ENCODE measurements at regions not wholly inside any gene's neighbourhood (a gene's known extent, or its start where the extent isn't known, plus 50 kb on each side); places are given as distances from the start of the nearest gene placed in this dataset.

DNA sequence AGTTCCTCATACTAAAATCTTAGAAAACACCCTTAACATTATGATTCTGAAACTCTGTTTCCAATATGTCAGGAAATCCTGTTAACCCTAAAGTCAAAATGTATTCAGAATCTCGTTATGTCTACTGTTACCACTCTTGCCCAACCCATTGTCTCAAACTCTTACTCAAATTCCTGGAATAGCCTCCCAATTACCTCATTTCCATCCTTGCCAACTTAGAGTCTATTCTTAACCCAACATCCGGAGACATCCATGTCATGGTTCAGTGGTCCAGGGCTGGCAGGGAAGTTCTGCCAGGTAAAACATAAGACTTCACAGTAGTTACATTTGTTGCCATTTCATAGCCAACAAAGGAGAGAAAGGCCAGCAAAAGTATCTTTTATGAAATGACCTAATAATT is 593.9 kb downstream of the PYDC2 start:
- H3K36me3 ChIP-seq (ENCODE audit: insufficient read depth, low read length) = no peaks in the 10 kb centered on the region
- H3K4me3 ChIP-seq (ENCODE audit: insufficient read depth, low read depth, low read length) = no peak overlapping the region
- FAIRE-seq (no peak), DNase-seq (ENCODE audit: low read depth) (peak; percentile 70)
- no peak overlapping the region for H3K9ac ChIP-seq (ENCODE audit: low read length)
- Mint-ChIP-seq H3K27ac (ENCODE audit: unreplicated experiment) (peak overlapping the region; percentile 60), H3K4me3 (ENCODE audit: unreplicated experiment) (no peak overlapping the region), H3K4me1 (ENCODE audit: low read depth, unreplicated experiment) (peaks cover 6% of the 10 kb centered on the region), H3K36me3 (ENCODE audit: low read depth, unreplicated experiment) (no peaks in the 10 kb centered on the region), H3K27me3 (ENCODE audit: low read depth, unreplicated experiment) (no peaks in the 10 kb centered on the region), H3K9me3 (ENCODE audit: unreplicated experiment) (peaks cover 2% of the 10 kb centered on the region)
- peak overlapping the region; percentile 36 for H3K4me2 ChIP-seq (ENCODE audit: low read length)
- peaks cover 5% of the 10 kb centered on the region for H3K4me1 ChIP-seq (ENCODE audit: insufficient read depth, low read length)
- peak overlapping the region; percentile 24 for H2AFZ ChIP-seq (ENCODE audit: low read depth, low read length)
- H3K9me3 ChIP-seq (ENCODE audit: insufficient read depth, low read depth, low read length) = no peaks in the 10 kb centered on the region
- no peaks in the 10 kb centered on the region for H4K20me1 ChIP-seq (ENCODE audit: insufficient read depth, low read length)
- H3K79me2 ChIP-seq (ENCODE audit: insufficient read depth, low read length) = no peaks in the 10 kb centered on the region
- no peaks in the 10 kb centered on the region for H3K27me3 ChIP-seq (ENCODE audit: insufficient read depth, low read length)
- TF ChIP-seq, protein P1, sequence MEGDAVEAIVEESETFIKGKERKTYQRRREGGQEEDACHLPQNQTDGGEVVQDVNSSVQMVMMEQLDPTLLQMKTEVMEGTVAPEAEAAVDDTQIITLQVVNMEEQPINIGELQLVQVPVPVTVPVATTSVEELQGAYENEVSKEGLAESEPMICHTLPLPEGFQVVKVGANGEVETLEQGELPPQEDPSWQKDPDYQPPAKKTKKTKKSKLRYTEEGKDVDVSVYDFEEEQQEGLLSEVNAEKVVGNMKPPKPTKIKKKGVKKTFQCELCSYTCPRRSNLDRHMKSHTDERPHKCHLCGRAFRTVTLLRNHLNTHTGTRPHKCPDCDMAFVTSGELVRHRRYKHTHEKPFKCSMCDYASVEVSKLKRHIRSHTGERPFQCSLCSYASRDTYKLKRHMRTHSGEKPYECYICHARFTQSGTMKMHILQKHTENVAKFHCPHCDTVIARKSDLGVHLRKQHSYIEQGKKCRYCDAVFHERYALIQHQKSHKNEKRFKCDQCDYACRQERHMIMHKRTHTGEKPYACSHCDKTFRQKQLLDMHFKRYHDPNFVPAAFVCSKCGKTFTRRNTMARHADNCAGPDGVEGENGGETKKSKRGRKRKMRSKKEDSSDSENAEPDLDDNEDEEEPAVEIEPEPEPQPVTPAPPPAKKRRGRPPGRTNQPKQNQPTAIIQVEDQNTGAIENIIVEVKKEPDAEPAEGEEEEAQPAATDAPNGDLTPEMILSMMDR (IDR thresholded peaks at IDR 0.05; ENCODE audit: insufficient read depth, low read depth, low read length) = no peak
- no peak for TF ChIP-seq EZH2 (IDR thresholded peaks at IDR 0.05; ENCODE audit: insufficient read depth, low read length)
- no peak overlapping the region for H3K27ac ChIP-seq (ENCODE audit: low read depth, low read length)

DNA sequence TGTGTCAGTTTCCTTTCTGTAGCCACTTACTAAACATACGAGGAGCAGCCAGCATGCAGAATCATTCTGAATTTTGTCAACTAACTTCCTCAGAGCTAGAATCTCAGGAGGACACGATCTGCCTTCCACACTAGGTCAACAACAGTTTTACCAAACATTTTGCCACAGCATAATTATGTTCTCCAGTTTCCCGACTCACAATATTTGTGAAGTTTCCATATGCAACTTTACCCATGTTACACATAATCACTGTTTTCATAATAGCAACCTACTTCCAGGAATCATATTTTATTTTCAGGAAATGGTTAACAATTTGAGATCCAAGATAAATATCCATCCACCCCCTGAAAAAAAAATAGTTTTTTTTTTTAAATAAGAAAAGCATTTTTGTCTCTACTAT is 595.0 kb downstream of the PYDC2 start:
- no peak overlapping the region for H3K4me3 ChIP-seq (ENCODE audit: insufficient read depth, low read depth, low read length)
- no peaks in the 10 kb centered on the region for H3K79me2 ChIP-seq (ENCODE audit: insufficient read depth, low read length)
- H2AFZ ChIP-seq (ENCODE audit: low read depth, low read length) = no peak overlapping the region
- no peak for TF ChIP-seq EZH2 (IDR thresholded peaks at IDR 0.05; ENCODE audit: insufficient read depth, low read length)
- TF ChIP-seq, protein P1 (IDR thresholded peaks at IDR 0.05; ENCODE audit: insufficient read depth, low read depth, low read length) = no peak
- no peaks in the 10 kb centered on the region for H3K36me3 Mint-ChIP-seq (ENCODE audit: low read depth, unreplicated experiment)
- no peak overlapping the region for H3K9ac ChIP-seq (ENCODE audit: low read length)
- H4K20me1 ChIP-seq (ENCODE audit: insufficient read depth, low read length) = no peaks in the 10 kb centered on the region
- H3K4me3 Mint-ChIP-seq (ENCODE audit: unreplicated experiment) = no peak overlapping the region
- no peaks in the 10 kb centered on the region for H3K27me3 Mint-ChIP-seq (ENCODE audit: low read depth, unreplicated experiment)
- peaks cover 2% of the 10 kb centered on the region for H3K9me3 Mint-ChIP-seq (ENCODE audit: unreplicated experiment)
- H3K4me1 Mint-ChIP-seq (ENCODE audit: low read depth, unreplicated experiment) = peaks cover 6% of the 10 kb centered on the region
- peaks cover 5% of the 10 kb centered on the region for H3K4me1 ChIP-seq (ENCODE audit: insufficient read depth, low read length)
- no peaks in the 10 kb centered on the region for H3K9me3 ChIP-seq (ENCODE audit: insufficient read depth, low read depth, low read length)
- no peaks in the 10 kb centered on the region for H3K27me3 ChIP-seq (ENCODE audit: insufficient read depth, low read length)
- H3K27ac Mint-ChIP-seq (ENCODE audit: unreplicated experiment) = no peak overlapping the region
- no peak overlapping the region for H3K27ac ChIP-seq (ENCODE audit: low read depth, low read length)
- H3K36me3 ChIP-seq (ENCODE audit: insufficient read depth, low read length) = no peaks in the 10 kb centered on the region
- DNase-seq (ENCODE audit: low read depth) = no peak
- no peak overlapping the region for H3K4me2 ChIP-seq (ENCODE audit: low read length)
- no peak for FAIRE-seq

DNA sequence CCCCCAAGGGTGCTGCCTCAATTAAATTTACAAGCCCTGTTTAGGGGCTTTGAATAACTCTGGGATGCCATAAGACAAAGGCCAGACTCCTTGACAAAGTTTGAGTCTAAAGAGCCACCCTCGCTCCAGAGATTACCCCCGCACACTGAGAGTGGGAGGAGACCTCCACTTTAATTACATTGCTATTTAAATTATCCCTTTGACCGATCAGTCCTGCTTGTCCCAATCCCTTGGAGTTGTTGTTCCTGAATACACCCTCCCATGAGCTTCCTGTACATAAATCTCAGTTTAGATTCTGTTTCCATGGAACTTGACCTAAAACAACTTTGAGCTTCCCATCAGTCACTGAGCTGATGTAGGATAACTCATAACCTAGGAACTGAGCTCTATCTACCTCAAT is 596.3 kb downstream of the PYDC2 start:
- H3K4me1 Mint-ChIP-seq (ENCODE audit: low read depth, unreplicated experiment) = peaks cover 6% of the 10 kb centered on the region
- Histone ChIP-seq H3K79me2 (ENCODE audit: insufficient read depth, low read length) (no peaks in the 10 kb centered on the region), H3K36me3 (ENCODE audit: insufficient read depth, low read length) (no peaks in the 10 kb centered on the region), H4K20me1 (ENCODE audit: insufficient read depth, low read length) (no peaks in the 10 kb centered on the region), H3K4me2 (ENCODE audit: low read length) (no peak overlapping the region), H3K4me3 (ENCODE audit: insufficient read depth, low read depth, low read length) (no peak overlapping the region), H3K27me3 (ENCODE audit: insufficient read depth, low read length) (no peaks in the 10 kb centered on the region), H3K9ac (ENCODE audit: low read length) (no peak overlapping the region), H3K27ac (ENCODE audit: low read depth, low read length) (no peak overlapping the region), H3K4me1 (ENCODE audit: insufficient read depth, low read length) (peaks cover 5% of the 10 kb centered on the region), H2AFZ (ENCODE audit: low read depth, low read length) (no peak overlapping the region), H3K9me3 (ENCODE audit: insufficient read depth, low read depth, low read length) (no peaks in the 10 kb centered on the region)
- no peak overlapping the region for H3K4me3 Mint-ChIP-seq (ENCODE audit: unreplicated experiment)
- FAIRE-seq (no peak), DNase-seq (ENCODE audit: low read depth) (no peak)
- no peak overlapping the region for H3K27ac Mint-ChIP-seq (ENCODE audit: unreplicated experiment)
- no peaks in the 10 kb centered on the region for H3K27me3 Mint-ChIP-seq (ENCODE audit: low read depth, unreplicated experiment)
- TF ChIP-seq, protein P1 (IDR thresholded peaks at IDR 0.05; ENCODE audit: insufficient read depth, low read depth, low read length) = no peak
- TF ChIP-seq EZH2 (IDR thresholded peaks at IDR 0.05; ENCODE audit: insufficient read depth, low read length) = no peak
- H3K9me3 Mint-ChIP-seq (ENCODE audit: unreplicated experiment) = peaks cover 2% of the 10 kb centered on the region
- no peaks in the 10 kb centered on the region for H3K36me3 Mint-ChIP-seq (ENCODE audit: low read depth, unreplicated experiment)
